H9 (cell line): ENCODE measurements at regions not wholly inside any gene's neighbourhood (a gene's known extent, or its start where the extent isn't known, plus 50 kb on each side); places are given as distances from the start of the nearest gene placed in this dataset.

Experiments
- DNase-seq: peaks from one replicate; pipeline ENCODE4 v3.0.0-alpha.2; 2017
- H2AFZ ChIP-seq: one replicate; pipeline ENCODE4 v1.6.1; 2013; ENCODE audit warnings: mild to moderate bottlenecking, low read length, control low read depth, moderate library complexity
- H2AK5ac ChIP-seq: 2 replicates; pipeline ENCODE4 v1.6.1; 2013; ENCODE audit warnings: low read length, control low read depth, mixed read lengths; ENCODE audit not compliant: insufficient read length
- H2BK120ac ChIP-seq: one replicate; pipeline ENCODE4 v1.6.1; 2013; ENCODE audit warnings: low read depth, mild to moderate bottlenecking, low read length, control low read depth, inconsistent platforms; ENCODE audit not compliant: poor library complexity, severe bottlenecking
- H2BK12ac ChIP-seq: 2 replicates; pipeline ENCODE4 v1.6.1; 2013; ENCODE audit warnings: low read length, control low read depth, mixed read lengths, low read depth; ENCODE audit not compliant: insufficient read length
- H2BK15ac ChIP-seq: 2 replicates; pipeline ENCODE4 v1.6.1; 2013; ENCODE audit warnings: low read depth, low read length, control low read depth
- H2BK20ac ChIP-seq: one replicate; pipeline ENCODE4 v1.6.1; 2013; ENCODE audit warnings: low read depth, mild to moderate bottlenecking, low read length, control low read depth, inconsistent platforms; ENCODE audit not compliant: poor library complexity, severe bottlenecking
- H2BK5ac ChIP-seq: 2 replicates; pipeline ENCODE4 v1.6.1; 2013; ENCODE audit warnings: low read length, control low read depth, mixed read lengths; ENCODE audit not compliant: insufficient read length
- H3K14ac ChIP-seq: 2 replicates; pipeline ENCODE4 v1.6.1; 2013; ENCODE audit warnings: low read length, control low read depth; ENCODE audit not compliant: insufficient read depth
- H3K18ac ChIP-seq: 2 replicates; pipeline ENCODE4 v1.6.1; 2013; ENCODE audit warnings: low read depth, mild to moderate bottlenecking, mixed read lengths, low read length, control low read depth; ENCODE audit not compliant: insufficient read length
- H3K23ac ChIP-seq: 2 replicates; pipeline ENCODE4 v1.6.1; 2013; ENCODE audit warnings: low read length, control low read depth, mixed read lengths, low read depth; ENCODE audit not compliant: insufficient read length
- H3K23me2 ChIP-seq: 2 replicates; pipeline ENCODE4 v1.6.1; 2013; ENCODE audit warnings: low read depth, mild to moderate bottlenecking, mixed read lengths, low read length, control low read depth; ENCODE audit not compliant: insufficient read length, poor library complexity, severe bottlenecking
- H3K27ac ChIP-seq: 2 replicates; pipeline ENCODE4 v1.5.1; 2013; ENCODE audit warnings: low read length, control low read depth, mixed read lengths, low read depth; ENCODE audit not compliant: insufficient read length
- H3K27me3 ChIP-seq: 2 replicates; pipeline ENCODE4 v1.6.1; 2013; ENCODE audit warnings: low read length, control low read depth, inconsistent platforms; ENCODE audit not compliant: insufficient read depth
- H3K4ac ChIP-seq: 2 replicates; pipeline ENCODE4 v1.6.1; 2013; ENCODE audit warnings: low read depth, mild to moderate bottlenecking, control low read depth, inconsistent platforms, low read length, moderate library complexity
- H3K4me1 ChIP-seq: 2 replicates; pipeline ENCODE4 v1.6.1; 2013; ENCODE audit warnings: low read length, control low read depth, inconsistent platforms; ENCODE audit not compliant: insufficient read depth
- H3K4me2 ChIP-seq: 2 replicates; pipeline ENCODE4 v1.6.1; 2013; ENCODE audit warnings: low read length, control low read depth, mixed read lengths; ENCODE audit not compliant: insufficient read length, insufficient read depth
- H3K56ac ChIP-seq: 2 replicates; pipeline ENCODE4 v1.6.1; 2013; ENCODE audit warnings: low read depth, mild to moderate bottlenecking, mixed read lengths, low read length, control low read depth; ENCODE audit not compliant: insufficient read length
- H3K79me1 ChIP-seq: 2 replicates; pipeline ENCODE4 v1.6.1; 2013; ENCODE audit warnings: low read depth, mild to moderate bottlenecking, moderate library complexity, low read length, control low read depth, inconsistent platforms; ENCODE audit not compliant: insufficient read depth, poor library complexity, severe bottlenecking
- H3K79me2 ChIP-seq: 2 replicates; pipeline ENCODE4 v1.6.1; 2013; ENCODE audit warnings: low read length, control low read depth, inconsistent platforms; ENCODE audit not compliant: insufficient read depth
- H3K9ac ChIP-seq: 2 replicates; pipeline ENCODE4 v1.6.1; 2013; ENCODE audit warnings: low read length, control low read depth, mixed read lengths; ENCODE audit not compliant: insufficient read length; ENCODE audit errors: extremely low read depth
- H3K9me3 ChIP-seq: one replicate; pipeline ENCODE4 v1.6.1; 2013; ENCODE audit warnings: low read depth, low read length, inconsistent platforms; ENCODE audit not compliant: control insufficient read depth
- H3T11ph ChIP-seq: one replicate; pipeline ENCODE4 v1.6.1; 2013; ENCODE audit warnings: mild to moderate bottlenecking, low read length, control low read depth, inconsistent platforms
- H4K20me1 ChIP-seq: one replicate; pipeline ENCODE4 v1.6.1; 2013; ENCODE audit not compliant: control insufficient read depth, insufficient read length, insufficient read depth
- H4K5ac ChIP-seq: 2 replicates; pipeline ENCODE4 v1.6.1; 2013; ENCODE audit warnings: low read depth, mild to moderate bottlenecking, mixed read lengths, low read length, control low read depth; ENCODE audit not compliant: insufficient read length
- H4K8ac ChIP-seq: replicated peaks from 2 replicates; pipeline ENCODE4 v1.6.1; 2013; ENCODE audit warnings: low read length, control low read depth, mixed read lengths, low read depth; ENCODE audit not compliant: insufficient read length
- H4K91ac ChIP-seq: 2 replicates; pipeline ENCODE4 v1.6.1; 2013; ENCODE audit warnings: low read depth, mild to moderate bottlenecking, moderate library complexity, mixed read lengths, low read length, control low read depth; ENCODE audit not compliant: insufficient read length
- H3K27ac Mint-ChIP-seq, 3 experiments: 2 replicates in 2 of 3; 3 replicates in 1 of 3; pipeline ENCODE4 v1.8.0; 2020 to 2021; ENCODE audit warnings: mixed read lengths in 3 of 3, mild to moderate bottlenecking in 1 of 3, moderate library complexity in 1 of 3
- H3K27me3 Mint-ChIP-seq: 2 replicates; pipeline ENCODE4 v1.8.0; 2021; ENCODE audit warnings: low read depth, mild to moderate bottlenecking, moderate library complexity, mixed read lengths
- H3K36me3 Mint-ChIP-seq, 3 experiments: 2 replicates in 2 of 3; 3 replicates in 1 of 3; pipeline ENCODE4 v1.8.0; 2020 to 2021; ENCODE audit warnings: low read depth in 3 of 3, mixed read lengths in 3 of 3; ENCODE audit not compliant: insufficient read depth in 1 of 3
- H3K4me1 Mint-ChIP-seq, 2 experiments: 2 replicates each; pipeline ENCODE4 v1.8.0; 2020; ENCODE audit warnings: mixed read lengths in 2 of 2
- H3K4me3 Mint-ChIP-seq, 2 experiments: 2 replicates in 1 of 2; 3 replicates in 1 of 2; pipeline ENCODE4 v1.8.0; 2020 to 2021; ENCODE audit warnings: mild to moderate bottlenecking in 2 of 2, mixed read lengths in 2 of 2, moderate library complexity in 1 of 2
- H3K9me3 Mint-ChIP-seq, 2 experiments: 2 replicates in 1 of 2; 3 replicates in 1 of 2; pipeline ENCODE4 v1.8.0; 2020; ENCODE audit warnings: mild to moderate bottlenecking in 2 of 2, mixed read lengths in 2 of 2, moderate library complexity in 1 of 2
- WGBS: extraction: QIAGEN DNeasy Blood & Tissue Kit; methylation state at CpG from one replicate; pipeline ENCODE4 v1.1.7; 2013; ENCODE audit warnings: missing lambda C conversion rate, low lambda C conversion rate, mixed read lengths; ENCODE audit not compliant: insufficient read length; ENCODE audit errors: extremely low coverage; 5-methylcytosine and 5-hydroxymethylcytosine counted together
- TF ChIP-seq, protein P1 (sequence below): fragments of 200-600 bp; sonication (generic); conservative IDR thresholded peaks from 3 replicates; pipeline ENCODE4 v1.8.0; 2021; ENCODE audit warnings: antibody characterized with exemption, mild to moderate bottlenecking

DNA sequence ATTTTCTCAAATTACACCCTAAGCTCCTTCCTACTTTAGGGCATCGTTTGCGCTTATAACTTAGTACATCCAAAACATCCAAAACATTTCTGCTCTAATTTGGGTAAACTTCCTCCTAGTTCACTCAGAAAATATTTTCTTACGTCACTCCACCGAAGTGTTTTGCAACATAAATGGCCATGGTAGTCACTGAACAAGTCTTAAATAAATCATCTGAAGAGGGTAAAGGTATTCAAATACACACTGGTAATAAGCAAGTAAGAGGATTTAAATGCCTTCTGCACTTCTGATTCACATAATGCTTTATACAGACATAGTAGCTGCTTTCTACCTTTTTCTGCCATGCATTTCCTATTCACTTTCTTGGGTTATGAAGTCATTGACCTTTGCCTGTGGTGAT, 991.9 kb downstream of the NLGN4X start:
- Histone ChIP-seq H4K8ac (no peak overlapping the region), H3K14ac (no peak overlapping the region), H2AK5ac (no peak overlapping the region), H3K9me3 (no peaks in the 10 kb centered on the region), H2AFZ (no peak overlapping the region), H3K56ac (no peak overlapping the region), H3K23ac (no peak overlapping the region), H3T11ph (no peak overlapping the region), H2BK5ac (no peak overlapping the region), H3K79me2 (no peaks in the 10 kb centered on the region), H3K4me2 (no peak overlapping the region), H4K5ac (no peak overlapping the region), H3K79me1 (no peaks in the 10 kb centered on the region), H3K27ac (no peak overlapping the region), H2BK20ac (no peak overlapping the region), H2BK15ac (no peak overlapping the region), H3K18ac (no peak overlapping the region), H4K20me1 (no peaks in the 10 kb centered on the region), H3K4me1 (no peaks in the 10 kb centered on the region; the same call in 1 of the 2 replicates), H2BK12ac (no peak overlapping the region), H2BK120ac (no peak overlapping the region), H4K91ac (no peak overlapping the region), H3K9ac (no peak overlapping the region), H3K27me3 (no peaks in the 10 kb centered on the region), H3K23me2 (no peaks in the 10 kb centered on the region), H3K4ac (no peak overlapping the region)
- Mint-ChIP-seq H3K27ac (no peak overlapping the region), H3K27me3 (no peaks in the 10 kb centered on the region), H3K4me1 (peaks cover 15% of the 10 kb centered on the region in 2 experiments), H3K9me3 (peaks cover 23 to 29% of the 10 kb centered on the region in 2 experiments), H3K36me3 (peaks cover 13 to 31% (median 25%) of the 10 kb centered on the region in 3 experiments), H3K4me3 (no peak overlapping the region)
- no CpG with 5 or more reads among the region's 4 CpGs for WGBS
- no peak for DNase-seq
- TF ChIP-seq, protein P1, sequence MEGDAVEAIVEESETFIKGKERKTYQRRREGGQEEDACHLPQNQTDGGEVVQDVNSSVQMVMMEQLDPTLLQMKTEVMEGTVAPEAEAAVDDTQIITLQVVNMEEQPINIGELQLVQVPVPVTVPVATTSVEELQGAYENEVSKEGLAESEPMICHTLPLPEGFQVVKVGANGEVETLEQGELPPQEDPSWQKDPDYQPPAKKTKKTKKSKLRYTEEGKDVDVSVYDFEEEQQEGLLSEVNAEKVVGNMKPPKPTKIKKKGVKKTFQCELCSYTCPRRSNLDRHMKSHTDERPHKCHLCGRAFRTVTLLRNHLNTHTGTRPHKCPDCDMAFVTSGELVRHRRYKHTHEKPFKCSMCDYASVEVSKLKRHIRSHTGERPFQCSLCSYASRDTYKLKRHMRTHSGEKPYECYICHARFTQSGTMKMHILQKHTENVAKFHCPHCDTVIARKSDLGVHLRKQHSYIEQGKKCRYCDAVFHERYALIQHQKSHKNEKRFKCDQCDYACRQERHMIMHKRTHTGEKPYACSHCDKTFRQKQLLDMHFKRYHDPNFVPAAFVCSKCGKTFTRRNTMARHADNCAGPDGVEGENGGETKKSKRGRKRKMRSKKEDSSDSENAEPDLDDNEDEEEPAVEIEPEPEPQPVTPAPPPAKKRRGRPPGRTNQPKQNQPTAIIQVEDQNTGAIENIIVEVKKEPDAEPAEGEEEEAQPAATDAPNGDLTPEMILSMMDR: no peak
